GM12873 (cell line): ENCODE measurements at regions not wholly inside any gene's neighbourhood (a gene's known extent, or its start where the extent isn't known, plus 50 kb on each side); places are given as distances from the start of the nearest gene placed in this dataset.

Experiments
- TF ChIP-seq, protein P1 (sequence below): IDR thresholded peaks from 2 replicates; pipeline ENCODE4 v1.5.1; 2012; ENCODE audit warnings: low read depth, mild to moderate bottlenecking, moderate library complexity, low read length, control low read depth; ENCODE audit not compliant: insufficient read depth; ENCODE audit errors: missing control alignments

DNA sequence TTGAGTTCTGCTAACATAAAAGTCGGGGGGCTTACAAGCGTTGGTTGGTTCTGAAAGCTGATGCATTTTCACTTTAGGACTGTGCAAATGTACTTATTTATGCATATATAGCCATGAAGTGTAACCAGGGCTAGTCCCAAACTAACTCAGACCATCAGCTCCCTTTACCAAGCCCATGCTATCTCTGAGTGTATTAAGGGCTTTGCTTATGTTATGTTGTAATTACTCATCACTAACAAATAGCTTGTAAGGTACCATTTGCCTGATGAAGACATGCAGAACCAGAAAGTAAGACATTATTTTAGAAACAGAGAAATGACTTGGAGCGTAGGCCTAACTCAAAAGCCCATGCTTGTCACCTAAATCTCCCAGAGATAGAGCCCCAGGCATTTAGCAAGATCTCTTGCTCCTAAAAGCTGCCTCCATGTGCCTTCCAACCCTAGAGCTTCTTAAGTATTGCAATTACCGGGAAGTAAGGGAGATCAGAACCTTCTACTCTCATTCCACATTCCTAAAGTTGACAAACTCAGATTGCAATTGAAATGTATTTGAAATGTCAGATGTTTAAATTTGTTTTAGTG is 362.9 kb upstream of the RBMS3 start:
- TF ChIP-seq, protein P1, sequence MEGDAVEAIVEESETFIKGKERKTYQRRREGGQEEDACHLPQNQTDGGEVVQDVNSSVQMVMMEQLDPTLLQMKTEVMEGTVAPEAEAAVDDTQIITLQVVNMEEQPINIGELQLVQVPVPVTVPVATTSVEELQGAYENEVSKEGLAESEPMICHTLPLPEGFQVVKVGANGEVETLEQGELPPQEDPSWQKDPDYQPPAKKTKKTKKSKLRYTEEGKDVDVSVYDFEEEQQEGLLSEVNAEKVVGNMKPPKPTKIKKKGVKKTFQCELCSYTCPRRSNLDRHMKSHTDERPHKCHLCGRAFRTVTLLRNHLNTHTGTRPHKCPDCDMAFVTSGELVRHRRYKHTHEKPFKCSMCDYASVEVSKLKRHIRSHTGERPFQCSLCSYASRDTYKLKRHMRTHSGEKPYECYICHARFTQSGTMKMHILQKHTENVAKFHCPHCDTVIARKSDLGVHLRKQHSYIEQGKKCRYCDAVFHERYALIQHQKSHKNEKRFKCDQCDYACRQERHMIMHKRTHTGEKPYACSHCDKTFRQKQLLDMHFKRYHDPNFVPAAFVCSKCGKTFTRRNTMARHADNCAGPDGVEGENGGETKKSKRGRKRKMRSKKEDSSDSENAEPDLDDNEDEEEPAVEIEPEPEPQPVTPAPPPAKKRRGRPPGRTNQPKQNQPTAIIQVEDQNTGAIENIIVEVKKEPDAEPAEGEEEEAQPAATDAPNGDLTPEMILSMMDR = no peak

DNA sequence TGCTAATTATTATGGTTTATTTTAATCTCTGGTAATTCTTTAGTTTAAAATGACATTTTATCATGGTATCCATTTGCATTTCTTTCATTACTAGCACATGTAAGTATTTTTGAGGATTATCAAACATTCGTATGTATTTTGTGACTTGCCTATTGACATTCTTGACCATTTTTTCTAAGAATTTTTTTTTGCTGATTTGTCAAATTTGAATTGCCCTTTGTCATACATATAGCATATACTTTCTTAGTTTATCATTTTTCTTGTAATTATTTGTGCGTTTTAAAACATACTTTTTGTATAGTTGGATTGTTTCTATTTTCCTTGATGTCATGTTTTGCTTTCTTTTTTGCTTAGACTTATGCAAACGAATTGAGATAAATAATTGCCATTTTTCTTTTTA is 358.5 kb upstream of the RBMS3 start:
- TF ChIP-seq, protein P1 = no peak

DNA sequence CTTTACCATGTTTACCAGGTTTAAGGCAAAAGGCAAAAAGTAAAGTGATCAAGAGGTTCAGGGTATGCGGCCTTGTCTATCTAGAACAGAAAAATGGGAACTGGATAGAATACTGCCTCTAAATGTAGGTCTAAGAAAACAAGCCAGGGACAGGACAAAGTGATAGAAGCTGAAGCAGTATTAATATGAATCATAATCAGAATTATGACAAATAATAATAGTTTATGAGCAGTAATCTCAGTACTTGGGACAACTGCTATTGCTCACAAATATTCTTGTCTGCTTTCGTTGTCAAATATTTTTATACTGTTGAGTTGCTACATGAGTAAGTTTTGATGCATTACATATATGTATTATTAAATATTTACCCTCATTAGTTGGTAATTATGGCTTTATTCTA is 356.9 kb upstream of the RBMS3 start:
- TF ChIP-seq, protein P1 = no peak

DNA sequence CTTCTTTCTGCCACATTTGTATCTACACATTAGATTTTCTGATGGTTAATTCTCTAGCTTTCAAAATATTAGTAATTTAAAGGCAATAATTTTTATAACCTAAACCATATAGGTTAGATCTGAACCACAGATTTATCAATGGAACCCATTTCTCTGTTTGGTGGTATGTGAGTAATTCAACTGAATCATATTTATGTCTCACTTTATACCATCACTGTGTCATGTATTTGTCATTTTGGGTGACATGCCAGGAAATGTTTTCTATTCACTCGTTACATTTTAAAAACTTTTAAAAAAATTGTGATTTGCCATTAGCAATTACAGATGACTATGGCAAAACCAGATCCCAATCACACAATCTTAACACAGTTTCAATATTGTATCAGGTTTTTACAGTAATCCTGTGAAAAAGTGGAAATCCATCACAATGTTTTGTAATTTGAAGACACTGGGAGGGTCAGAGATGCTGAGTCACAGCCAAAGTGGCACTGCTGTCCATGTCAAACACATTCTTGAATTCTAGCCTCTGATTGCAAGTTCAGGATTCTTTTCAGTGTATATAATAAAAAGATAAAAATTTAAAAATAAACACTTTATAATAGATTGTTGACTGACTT is 356.0 kb upstream of the RBMS3 start:
- TF ChIP-seq, protein P1 = no peak

DNA sequence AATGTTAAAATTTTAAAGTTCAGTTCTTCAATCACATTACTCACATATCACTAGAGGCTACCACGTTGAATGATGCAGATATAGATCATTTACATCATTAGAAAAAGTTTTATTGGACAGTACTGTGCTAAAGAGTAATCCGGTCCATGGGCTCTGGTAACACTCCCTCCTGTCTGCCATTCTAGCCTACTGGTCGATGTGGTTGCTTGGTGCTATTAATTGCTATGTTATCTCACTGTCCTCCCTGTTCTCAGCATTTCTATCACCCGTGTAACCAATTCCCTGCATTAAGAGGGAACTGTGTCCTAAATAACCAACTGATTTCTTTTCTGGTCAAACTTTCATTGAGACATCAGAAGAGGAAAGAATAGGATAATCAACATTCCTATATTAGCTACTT is 347.5 kb upstream of the RBMS3 start:
- TF ChIP-seq, protein P1 = no peak

DNA sequence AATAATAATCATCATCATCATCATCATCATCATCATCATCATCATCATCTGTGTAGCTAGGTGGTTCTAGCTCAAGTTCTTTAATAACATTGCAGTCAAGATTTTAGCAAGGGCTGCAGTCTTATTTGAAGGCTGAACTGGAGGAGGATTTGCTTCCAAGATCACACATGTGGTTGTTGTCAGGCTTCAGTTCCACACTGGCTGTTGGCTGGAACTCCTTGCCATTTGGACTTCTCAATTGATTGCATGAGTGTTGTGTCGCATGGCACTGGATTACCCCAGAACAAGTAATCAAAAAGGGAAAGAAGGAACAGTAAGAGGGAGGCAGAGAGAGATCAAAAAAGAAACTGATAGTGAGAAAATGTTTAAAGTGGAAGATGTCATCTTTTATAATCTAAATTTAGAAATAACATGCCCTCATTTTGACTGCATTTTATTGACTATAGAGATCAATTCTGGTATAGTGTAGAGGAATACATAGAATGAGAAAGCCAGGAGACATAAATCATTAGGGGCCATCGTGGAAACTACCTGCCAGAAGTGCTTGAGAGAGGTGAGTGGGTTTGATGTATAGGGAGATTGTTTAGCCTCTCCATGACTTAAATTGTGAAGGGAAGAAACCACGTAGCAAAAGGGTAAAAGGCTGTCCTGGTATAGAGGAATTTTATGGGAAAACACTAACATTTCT is 346.6 kb upstream of the RBMS3 start:
- TF ChIP-seq, protein P1 = no peak

DNA sequence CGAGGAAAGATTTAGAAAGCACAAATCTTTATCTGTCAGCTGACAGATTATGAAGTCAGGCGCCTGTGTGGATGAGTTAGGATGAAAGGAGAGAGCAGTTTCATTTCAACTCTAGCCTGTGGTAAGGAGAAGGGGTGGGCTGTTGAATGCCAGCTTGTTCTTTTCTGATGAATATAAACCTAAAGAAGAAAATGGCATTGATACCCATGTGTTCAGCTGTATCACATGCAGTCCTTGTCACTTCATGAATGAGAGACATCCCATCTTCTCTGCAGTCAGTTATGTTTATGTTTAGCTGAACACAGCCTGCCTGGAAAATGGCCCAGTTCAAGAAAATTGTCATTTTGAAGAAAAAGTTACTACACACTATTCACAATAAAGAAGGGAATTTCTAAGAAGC is 345.7 kb upstream of the RBMS3 start:
- TF ChIP-seq, protein P1 = no peak
